ENCODE measurements at regions not wholly inside any gene's neighbourhood (a gene's known extent, or its start where the extent isn't known, plus 50 kb on each side); places are given as distances from the start of the nearest gene placed in this dataset.

DNA sequence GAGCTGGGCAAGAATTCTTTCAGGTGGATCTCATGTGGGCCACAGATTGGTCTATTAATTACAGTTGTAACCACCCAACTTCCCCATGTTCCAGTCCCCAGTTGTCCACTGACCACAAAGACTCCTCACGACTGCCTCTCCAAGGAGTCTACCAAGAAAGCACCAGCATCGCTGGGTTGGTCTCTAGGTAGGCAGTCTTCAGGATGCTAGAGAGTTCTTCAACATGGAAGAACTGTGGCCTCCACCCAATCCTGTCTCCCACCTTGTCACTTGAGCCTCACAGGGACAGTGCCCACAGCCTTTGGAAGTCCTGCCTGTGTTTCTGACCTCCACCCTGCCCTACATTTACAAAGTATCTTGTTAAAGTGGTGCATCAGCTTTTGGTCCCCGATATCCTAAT is 184.7 kb upstream of the FN1 start:
- TF ChIP-seq, protein P1, sequence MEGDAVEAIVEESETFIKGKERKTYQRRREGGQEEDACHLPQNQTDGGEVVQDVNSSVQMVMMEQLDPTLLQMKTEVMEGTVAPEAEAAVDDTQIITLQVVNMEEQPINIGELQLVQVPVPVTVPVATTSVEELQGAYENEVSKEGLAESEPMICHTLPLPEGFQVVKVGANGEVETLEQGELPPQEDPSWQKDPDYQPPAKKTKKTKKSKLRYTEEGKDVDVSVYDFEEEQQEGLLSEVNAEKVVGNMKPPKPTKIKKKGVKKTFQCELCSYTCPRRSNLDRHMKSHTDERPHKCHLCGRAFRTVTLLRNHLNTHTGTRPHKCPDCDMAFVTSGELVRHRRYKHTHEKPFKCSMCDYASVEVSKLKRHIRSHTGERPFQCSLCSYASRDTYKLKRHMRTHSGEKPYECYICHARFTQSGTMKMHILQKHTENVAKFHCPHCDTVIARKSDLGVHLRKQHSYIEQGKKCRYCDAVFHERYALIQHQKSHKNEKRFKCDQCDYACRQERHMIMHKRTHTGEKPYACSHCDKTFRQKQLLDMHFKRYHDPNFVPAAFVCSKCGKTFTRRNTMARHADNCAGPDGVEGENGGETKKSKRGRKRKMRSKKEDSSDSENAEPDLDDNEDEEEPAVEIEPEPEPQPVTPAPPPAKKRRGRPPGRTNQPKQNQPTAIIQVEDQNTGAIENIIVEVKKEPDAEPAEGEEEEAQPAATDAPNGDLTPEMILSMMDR (IDR thresholded peaks at IDR 0.05; ENCODE audit: low read length), result no peak
- TF ChIP-seq EZH2 (IDR thresholded peaks at IDR 0.05; ENCODE audit: borderline replicate concordance, low read length), result no peak
